ENCODE measurements at regions not wholly inside any gene's neighbourhood (a gene's known extent, or its start where the extent isn't known, plus 50 kb on each side); places are given as distances from the start of the nearest gene placed in this dataset.

DNA sequence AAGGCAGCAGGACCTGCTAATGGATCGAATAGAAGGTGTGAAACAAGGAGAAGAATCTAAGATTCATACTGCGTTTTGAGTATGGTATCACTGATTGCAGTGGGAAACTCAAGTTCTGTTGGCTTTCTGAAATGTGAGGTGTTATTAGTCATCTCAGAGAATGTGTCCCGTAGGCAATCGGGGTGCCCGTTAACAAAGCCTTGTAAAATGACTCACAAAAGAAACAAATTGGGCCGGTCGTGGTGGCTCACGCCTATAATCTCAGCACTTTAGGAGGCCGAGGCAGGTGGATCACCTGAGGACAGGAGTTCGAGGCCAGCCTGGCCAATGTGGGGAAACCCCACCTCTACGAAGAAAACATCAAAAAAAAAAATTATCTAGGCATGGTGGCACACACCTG lies 118.2 kb upstream of the C7orf33 start:
- DNase-seq (ENCODE audit: low read depth in 2 of 2): no peak

DNA sequence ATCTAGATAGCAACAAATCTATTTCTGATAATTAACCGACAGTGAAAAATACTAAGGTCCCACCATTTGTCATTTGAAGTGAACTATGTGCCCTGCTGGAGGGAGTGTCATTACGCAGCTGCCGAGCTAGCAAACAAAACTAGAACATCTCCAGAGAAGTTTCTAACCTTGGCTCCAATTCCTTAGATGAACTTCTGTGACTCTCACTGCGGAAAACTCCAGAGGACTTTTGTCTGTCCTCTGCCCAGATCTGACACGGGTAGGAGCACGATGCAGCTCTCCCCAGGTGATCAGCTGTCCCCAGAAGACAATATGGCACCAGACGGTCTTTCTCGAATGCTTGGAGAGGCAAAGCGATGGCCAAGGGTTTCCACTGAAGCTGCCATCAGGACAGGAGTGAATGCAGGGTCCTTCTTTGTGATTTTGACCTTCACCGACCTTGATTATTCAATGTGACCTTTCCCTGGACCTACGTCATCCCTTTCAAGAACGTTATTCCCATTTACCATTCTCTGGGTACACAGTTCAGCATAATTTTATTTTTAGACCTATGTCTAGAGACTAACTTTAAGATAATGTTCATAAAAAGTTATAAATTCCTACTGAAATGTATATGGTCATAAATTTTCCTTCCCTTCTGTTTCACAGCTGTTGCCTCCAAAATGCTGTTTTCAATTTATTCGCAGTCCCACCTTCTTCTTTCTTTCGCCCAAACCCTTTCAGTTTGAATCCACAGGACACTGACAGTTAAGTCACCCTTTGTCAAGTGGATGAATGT lies 116.7 kb upstream of the C7orf33 start:
- DNase-seq (ENCODE audit: low read depth in 2 of 2): no peak

GRCh38 chr7:148474481-148475025 lies 116.0 kb upstream of the C7orf33 start:
- no peak for DNase-seq (ENCODE audit: low read depth in 2 of 2)

DNA sequence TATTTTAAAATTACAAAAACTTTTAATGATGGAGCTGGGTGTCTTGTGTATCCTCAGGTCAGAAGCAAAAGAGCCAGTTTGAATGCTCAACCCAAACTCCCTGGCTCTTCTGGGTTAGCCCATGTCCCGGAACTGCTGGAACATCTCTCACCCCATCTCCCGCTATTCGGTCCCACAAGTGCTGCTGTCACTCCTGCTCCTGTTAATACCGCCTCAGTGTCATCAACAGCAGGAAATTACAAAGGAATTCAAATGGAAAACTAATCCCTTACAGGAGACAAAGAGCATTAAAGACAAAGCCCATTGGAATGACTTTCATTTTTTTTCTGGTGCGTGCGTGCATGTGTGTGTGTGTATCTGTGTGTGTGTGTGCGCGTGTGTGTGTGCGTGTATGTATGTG lies 112.0 kb upstream of the C7orf33 start:
- no peak for DNase-seq (ENCODE audit: low read depth in 2 of 2)

- no peak for DNase-seq (ENCODE audit: low read depth in 2 of 2)
These were observed 110.0 kb upstream of the C7orf33 start for GRCh38 chr7:148480479-148481146.

GRCh38 chr7:148481147-148481526 lies 109.4 kb upstream of the C7orf33 start:
- no peak for DNase-seq (ENCODE audit: low read depth in 2 of 2)

- DNase-seq (ENCODE audit: low read depth in 2 of 2): no peak
These were observed 108.5 kb upstream of the C7orf33 start for GRCh38 chr7:148481971-148482626.

DNA sequence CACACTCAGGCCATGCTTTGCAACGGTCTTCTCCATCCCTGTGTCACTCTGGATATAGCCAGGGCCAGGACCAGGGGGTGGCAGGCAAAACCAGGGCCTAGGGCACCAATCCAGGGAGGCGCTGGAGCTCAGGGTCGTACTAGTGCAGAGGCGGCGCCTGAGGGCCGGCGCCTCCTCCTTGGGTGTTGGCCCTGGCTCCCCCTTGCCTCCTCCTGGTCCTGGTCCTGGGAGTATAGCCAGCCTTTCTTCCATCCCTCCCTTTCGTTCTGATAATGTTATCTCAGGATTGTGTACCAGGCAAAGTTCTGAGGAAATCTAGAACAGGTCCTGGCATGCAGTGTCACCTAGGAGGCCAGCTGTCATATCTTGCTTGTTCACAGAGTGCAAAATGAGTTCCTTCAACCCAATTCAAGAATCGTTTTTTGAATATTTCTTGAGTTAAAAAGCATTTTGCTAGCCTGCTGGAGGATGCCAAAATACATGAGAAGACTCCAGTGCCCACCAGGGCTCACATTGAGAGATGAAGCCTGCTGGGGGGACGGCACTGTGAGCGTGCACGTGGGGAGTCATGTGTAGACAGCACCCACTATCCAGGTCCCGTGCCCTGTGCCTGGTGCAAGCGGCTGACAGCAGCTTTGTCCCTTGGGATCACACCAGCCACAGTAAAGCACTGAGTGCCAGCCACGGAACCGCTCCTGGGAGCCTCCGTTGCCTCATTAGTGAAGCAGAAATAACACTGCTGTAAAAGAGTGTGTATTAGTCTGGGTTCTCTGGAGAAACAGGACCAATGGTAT lies 106.9 kb upstream of the C7orf33 start:
- no peak for DNase-seq (ENCODE audit: low read depth in 2 of 2)

GRCh38 chr7:148484486-148484885 lies 106.1 kb upstream of the C7orf33 start:
- DNase-seq (ENCODE audit: low read depth in 2 of 2): no peak

DNA sequence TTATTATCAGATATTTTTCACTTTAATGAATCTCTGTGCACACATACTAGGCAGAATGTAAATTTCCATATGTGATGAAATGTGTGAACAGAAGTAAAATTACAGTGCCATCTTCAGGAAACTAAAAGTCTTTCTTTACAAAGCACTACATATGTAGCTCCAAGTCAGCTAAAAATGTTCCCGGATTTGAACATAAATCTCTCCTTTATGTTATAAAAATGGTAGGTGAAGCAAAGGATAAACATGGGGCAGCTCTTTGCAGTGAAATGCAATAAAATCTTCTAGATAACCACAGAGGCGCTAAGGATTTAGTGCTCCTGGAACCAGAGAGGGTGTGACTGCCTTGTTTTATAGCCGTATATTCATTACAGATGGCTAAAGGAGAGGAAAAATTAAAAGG lies 104.9 kb upstream of the C7orf33 start:
- no peak for DNase-seq (ENCODE audit: low read depth in 2 of 2)

GRCh38 chr7:148486937-148487336 lies 103.6 kb upstream of the C7orf33 start:
- no peak for DNase-seq (ENCODE audit: low read depth in 2 of 2)

GRCh38 chr7:148487912-148488311 lies 102.7 kb upstream of the C7orf33 start:
- DNase-seq (ENCODE audit: low read depth in 2 of 2): no peak

DNA sequence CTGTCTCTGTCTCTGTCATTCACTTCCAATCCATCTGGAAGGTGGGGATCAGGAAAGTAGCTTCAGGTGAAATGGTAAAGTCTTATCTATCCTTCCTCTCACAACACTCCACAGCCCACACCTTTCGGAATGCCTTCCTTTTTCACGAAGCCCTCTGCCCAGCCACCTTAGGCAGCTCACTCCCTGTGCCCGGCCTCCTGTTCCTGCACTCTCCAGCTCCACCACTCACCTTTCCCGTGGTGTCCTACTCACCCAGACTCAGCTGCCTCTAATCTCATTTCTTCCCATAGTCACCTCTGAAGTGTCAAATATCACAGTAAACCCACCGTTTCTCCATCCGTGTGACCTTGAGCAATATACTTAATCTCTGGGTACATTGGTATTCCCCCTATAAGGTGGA lies 100.9 kb upstream of the C7orf33 start:
- no peak for DNase-seq (ENCODE audit: low read depth in 2 of 2)

- no peak for DNase-seq (ENCODE audit: low read depth in 2 of 2)
These were observed 98.3 kb upstream of the C7orf33 start for GRCh38 chr7:148492157-148492860.

- no peak for DNase-seq (ENCODE audit: low read depth in 2 of 2)
These were observed 95.0 kb upstream of the C7orf33 start for GRCh38 chr7:148495605-148496004.

DNA sequence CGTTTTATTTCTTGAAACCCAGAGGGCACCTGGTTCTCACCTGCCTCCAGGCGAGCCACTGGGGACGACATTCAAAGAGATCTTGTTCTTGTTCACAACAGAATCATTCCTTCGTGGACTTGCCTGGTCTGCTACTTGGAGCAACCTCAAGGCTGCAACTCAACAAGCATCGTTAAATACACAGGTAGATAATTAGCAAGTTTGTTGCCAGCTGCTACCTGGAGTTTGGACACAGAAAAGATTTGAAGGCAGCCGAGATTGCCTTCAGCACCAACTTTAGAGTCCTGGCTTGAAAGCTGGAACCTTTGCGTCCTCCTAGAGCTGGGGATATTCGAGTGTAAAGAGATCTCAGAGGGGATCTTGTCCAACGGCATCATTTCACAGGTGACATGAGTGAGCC lies 89.6 kb upstream of the C7orf33 start:
- no peak for DNase-seq (ENCODE audit: low read depth in 2 of 2)

DNA sequence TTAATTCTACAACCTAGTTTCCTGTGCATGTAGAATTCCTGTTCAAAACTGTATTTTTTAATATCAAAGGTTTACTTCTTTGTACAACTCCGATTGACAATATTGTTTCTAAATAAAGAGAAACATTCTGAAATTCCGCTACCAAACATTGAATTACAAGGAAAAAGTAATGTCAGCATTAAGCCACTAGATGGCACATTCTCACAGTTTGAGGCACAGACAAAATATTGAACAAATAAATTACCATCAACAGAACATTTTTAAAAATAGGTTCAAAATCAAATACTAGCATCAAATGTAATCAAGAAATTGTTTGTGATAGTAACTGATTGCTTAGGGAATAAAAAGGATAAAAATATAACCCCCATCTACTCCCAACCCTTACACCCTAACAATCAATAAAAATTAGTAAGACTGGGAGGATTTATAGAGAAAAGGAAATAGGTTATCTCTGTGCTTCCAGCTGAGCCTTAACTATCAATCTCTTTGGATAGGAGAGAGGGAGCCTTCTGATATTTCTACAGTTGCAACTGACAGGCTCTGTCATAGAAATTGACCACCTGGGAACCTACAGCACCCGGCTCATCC lies 86.6 kb upstream of the C7orf33 start:
- no peak for DNase-seq (ENCODE audit: low read depth in 2 of 2)

DNA sequence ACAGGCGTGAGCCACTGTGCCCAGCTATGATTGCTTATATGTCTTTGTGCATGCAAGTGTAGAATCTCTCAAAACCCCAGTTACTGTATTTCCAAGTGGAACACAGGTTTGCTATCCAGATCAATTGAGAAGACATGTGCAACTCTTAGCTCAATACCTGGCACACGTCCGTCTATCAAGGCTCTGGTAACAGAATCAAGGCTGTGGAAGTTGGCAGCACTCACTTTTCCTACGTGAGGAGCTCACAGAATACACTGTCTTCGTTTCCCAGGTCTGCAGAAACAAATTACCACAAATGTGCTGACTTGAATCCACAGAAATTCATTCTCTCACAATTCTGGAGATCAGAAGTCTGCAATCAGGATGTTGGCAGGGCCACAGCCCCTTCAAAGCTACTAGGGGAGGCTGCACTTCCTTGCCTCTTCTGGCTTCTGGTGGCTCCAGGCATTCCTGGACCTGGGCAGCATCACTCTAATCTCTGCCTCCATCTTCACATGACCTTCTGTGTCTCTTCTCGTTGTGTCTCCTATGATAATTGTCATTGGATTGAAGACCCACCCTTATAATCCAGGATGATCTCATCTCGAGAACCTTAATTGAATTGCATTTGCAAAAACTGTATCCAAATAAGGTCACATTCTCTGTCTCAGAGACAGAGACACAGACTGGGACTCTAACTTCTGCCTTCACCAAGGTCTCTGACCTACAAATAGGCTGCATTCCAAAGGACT lies 84.8 kb upstream of the C7orf33 start:
- no peak for DNase-seq (ENCODE audit: low read depth in 2 of 2)

GRCh38 chr7:148507064-148507573 lies 83.4 kb upstream of the C7orf33 start:
- DNase-seq (ENCODE audit: low read depth in 2 of 2): peak; percentile 6 to 11

DNA sequence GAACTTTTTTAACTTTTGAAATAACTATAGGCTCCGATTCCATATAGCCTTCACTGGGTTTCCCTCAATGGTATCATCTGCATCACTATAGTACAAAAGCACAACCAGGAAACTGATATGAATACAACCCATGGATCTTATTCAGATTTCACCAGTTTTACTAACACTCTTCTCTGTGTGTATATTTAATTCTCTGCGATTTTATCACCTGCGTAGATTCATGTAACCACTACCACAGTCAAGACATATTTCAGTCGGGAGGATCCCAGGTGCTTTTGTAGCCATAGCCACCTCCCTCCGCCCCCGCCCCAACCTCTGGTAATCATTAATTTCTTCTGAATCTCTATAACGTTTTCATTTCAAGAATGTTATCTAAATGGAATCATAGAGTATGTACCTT lies 82.8 kb upstream of the C7orf33 start:
- peak in 1 of 2 donors; percentile 14 for DNase-seq (ENCODE audit: low read depth in 2 of 2)

Measured in activated CD4-positive, alpha-beta T cell treated with anti-CD3 and anti-CD28 coated beads for 24 hours (primary cell).